RWPE2 (cell line): ENCODE measurements at regions not wholly inside any gene's neighbourhood (a gene's known extent, or its start where the extent isn't known, plus 50 kb on each side); places are given as distances from the start of the nearest gene placed in this dataset.

Experiments used
- ATAC-seq: fragments of 200-7000 bp; cut with Tn5 transposase; 3 replicates; pipeline ENCODE4 v1.9.1; 2021; ENCODE audit warnings: low read depth
- DNase-seq: peaks from one replicate; pipeline ENCODE4 v3.0.0-alpha.2; 2020; ENCODE audit warnings: low spot score
- H3K27ac ChIP-seq: fragments of 450-650 bp; 2 replicates; pipeline ENCODE4 v1.5.1; 2017; ENCODE audit warnings: mild to moderate bottlenecking; ENCODE audit not compliant: poor library complexity, severe bottlenecking
- H3K27me3 ChIP-seq: fragments of 250-450 bp; sonication (Bioruptor Pico); 2 replicates; pipeline ENCODE4 v1.5.1; 2021; ENCODE audit warnings: mild to moderate bottlenecking, moderate library complexity; ENCODE audit not compliant: insufficient read depth, poor library complexity, severe bottlenecking
- H3K36me3 ChIP-seq: fragments of 250-450 bp; sonication (Bioruptor Pico); 2 replicates; pipeline ENCODE4 v1.5.1; 2020; ENCODE audit warnings: low read depth, mild to moderate bottlenecking, moderate library complexity
- H3K4me1 ChIP-seq: fragments of 250-450 bp; sonication (Bioruptor Pico); 2 replicates; pipeline ENCODE4 v1.5.1; 2021; ENCODE audit warnings: mild to moderate bottlenecking, moderate library complexity; ENCODE audit not compliant: insufficient read depth, poor library complexity, severe bottlenecking
- H3K4me3 ChIP-seq: fragments of 250-450 bp; sonication (Bioruptor Pico); 2 replicates; pipeline ENCODE4 v1.5.1; 2021; ENCODE audit warnings: mild to moderate bottlenecking, moderate library complexity; ENCODE audit not compliant: severe bottlenecking
- H3K9me3 ChIP-seq: fragments of 250-450 bp; sonication (Bioruptor Pico); 2 replicates; pipeline ENCODE4 v1.5.1; 2021; ENCODE audit warnings: mild to moderate bottlenecking, moderate library complexity; ENCODE audit not compliant: severe bottlenecking
- TF ChIP-seq, protein P1 (sequence below): fragments of 450-650 bp; IDR thresholded peaks from one replicate; pipeline ENCODE4 v1.5.1; 2017; ENCODE audit warnings: mild to moderate bottlenecking, moderate library complexity; ENCODE audit not compliant: poor library complexity, severe bottlenecking

DNA sequence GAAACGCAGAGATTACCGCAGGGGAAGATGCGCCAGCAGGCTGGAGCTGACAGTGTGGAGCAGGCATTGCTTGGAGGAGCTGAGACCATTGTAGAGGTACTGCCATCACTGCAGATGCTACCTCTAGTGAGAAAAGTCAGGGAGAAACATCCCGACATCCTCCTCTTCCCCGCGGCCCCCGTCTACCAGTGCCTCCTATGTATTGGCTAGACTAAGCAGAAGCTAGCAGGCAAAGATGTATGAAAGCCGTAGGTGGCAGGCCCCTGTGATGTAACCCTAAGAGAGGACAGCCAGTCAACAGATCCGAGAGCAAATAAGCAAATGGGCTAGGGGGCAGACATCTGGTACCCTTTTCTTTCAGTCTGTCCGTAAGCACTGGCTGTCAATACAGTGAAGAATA, 115.5 kb upstream of the ACTBL2 start:
- Histone ChIP-seq H3K36me3 (no peaks in the 10 kb centered on the region), H3K27me3 (no peaks in the 10 kb centered on the region), H3K27ac (no peak overlapping the region), H3K4me3 (no peak overlapping the region), H3K9me3 (no peaks in the 10 kb centered on the region), H3K4me1 (no peaks in the 10 kb centered on the region)
- no peak for ATAC-seq
- TF ChIP-seq, protein P1, sequence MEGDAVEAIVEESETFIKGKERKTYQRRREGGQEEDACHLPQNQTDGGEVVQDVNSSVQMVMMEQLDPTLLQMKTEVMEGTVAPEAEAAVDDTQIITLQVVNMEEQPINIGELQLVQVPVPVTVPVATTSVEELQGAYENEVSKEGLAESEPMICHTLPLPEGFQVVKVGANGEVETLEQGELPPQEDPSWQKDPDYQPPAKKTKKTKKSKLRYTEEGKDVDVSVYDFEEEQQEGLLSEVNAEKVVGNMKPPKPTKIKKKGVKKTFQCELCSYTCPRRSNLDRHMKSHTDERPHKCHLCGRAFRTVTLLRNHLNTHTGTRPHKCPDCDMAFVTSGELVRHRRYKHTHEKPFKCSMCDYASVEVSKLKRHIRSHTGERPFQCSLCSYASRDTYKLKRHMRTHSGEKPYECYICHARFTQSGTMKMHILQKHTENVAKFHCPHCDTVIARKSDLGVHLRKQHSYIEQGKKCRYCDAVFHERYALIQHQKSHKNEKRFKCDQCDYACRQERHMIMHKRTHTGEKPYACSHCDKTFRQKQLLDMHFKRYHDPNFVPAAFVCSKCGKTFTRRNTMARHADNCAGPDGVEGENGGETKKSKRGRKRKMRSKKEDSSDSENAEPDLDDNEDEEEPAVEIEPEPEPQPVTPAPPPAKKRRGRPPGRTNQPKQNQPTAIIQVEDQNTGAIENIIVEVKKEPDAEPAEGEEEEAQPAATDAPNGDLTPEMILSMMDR: no peak
- DNase-seq: no peak

- Histone ChIP-seq H3K4me1 (peaks cover 5% of the 10 kb centered on the region), H3K4me3 (no peak overlapping the region), H3K27me3 (no peaks in the 10 kb centered on the region), H3K27ac (no peak overlapping the region), H3K36me3 (no peaks in the 10 kb centered on the region), H3K9me3 (no peaks in the 10 kb centered on the region)
- TF ChIP-seq, protein P1: no peak
- DNase-seq (no peak), ATAC-seq (no peak)
Measured at GRCh38 chr5:57595523-57595991, 112.9 kb upstream of the ACTBL2 start.

GRCh38 chr5:57594436-57594835, 111.8 kb upstream of the ACTBL2 start:
- no peak overlapping the region for H3K4me3 ChIP-seq
- H3K27ac ChIP-seq: no peak overlapping the region
- no peaks in the 10 kb centered on the region for H3K36me3 ChIP-seq
- DNase-seq (no peak), ATAC-seq (no peak)
- TF ChIP-seq, protein P1: no peak
- H3K9me3 ChIP-seq: no peaks in the 10 kb centered on the region
- H3K4me1 ChIP-seq: peaks cover 5% of the 10 kb centered on the region
- no peaks in the 10 kb centered on the region for H3K27me3 ChIP-seq

DNA sequence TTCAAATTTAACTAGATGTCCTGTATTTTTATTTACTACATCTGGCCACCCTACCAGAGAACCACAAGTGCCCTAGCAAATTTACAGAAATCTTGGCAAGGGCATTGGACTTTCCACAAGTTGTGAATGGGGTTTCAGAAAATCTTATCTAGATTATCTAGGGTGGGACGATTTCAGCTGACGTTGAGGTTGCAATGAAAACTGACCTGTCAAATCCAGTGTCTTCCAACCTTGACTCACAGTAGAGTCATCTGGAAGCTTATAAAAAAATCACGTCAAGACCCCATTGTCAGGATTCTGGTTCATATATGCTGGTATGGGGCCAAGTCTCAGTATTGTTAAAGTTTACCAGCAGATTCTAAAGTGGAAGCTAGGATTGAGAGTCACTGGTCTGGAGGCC, 109.6 kb upstream of the ACTBL2 start:
- Histone ChIP-seq H3K4me1 (peaks cover 5% of the 10 kb centered on the region), H3K9me3 (no peaks in the 10 kb centered on the region), H3K4me3 (no peak overlapping the region), H3K27me3 (no peaks in the 10 kb centered on the region), H3K27ac (no peak overlapping the region), H3K36me3 (no peaks in the 10 kb centered on the region)
- ATAC-seq (peak; percentile 79; the same call in 2 of the 3 replicates), DNase-seq (no peak)
- TF ChIP-seq, protein P1: no peak

- TF ChIP-seq, protein P1: no peak
- no peak for ATAC-seq
- no peak overlapping the region for H3K27ac ChIP-seq
- no peaks in the 10 kb centered on the region for H3K9me3 ChIP-seq
- no peaks in the 10 kb centered on the region for H3K36me3 ChIP-seq
- no peaks in the 10 kb centered on the region for H3K27me3 ChIP-seq
- DNase-seq: no peak
- H3K4me1 ChIP-seq: no peaks in the 10 kb centered on the region
- no peak overlapping the region for H3K4me3 ChIP-seq
Measured at GRCh38 chr5:57586649-57587048, 104.0 kb upstream of the ACTBL2 start.
